ENCODE measurements at regions not wholly inside any gene's neighbourhood (a gene's known extent, or its start where the extent isn't known, plus 50 kb on each side); places are given as distances from the start of the nearest gene placed in this dataset.

- ATAC-seq: no peak
- Histone ChIP-seq H3K4me2 (ENCODE audit: control insufficient read depth, insufficient read depth) (no peak overlapping the region), H2AFZ (ENCODE audit: control insufficient read depth, low read depth, low read length) (no peak overlapping the region), H3K9ac (ENCODE audit: control insufficient read depth, insufficient read depth, low read length) (no peak overlapping the region), H3K79me2 (ENCODE audit: control insufficient read depth, insufficient read depth, low read length) (no peaks in the 10 kb centered on the region), H3K9me3 (replicated peaks; ENCODE audit: control insufficient read depth, insufficient read depth, low read length) (no peaks in the 10 kb centered on the region), H3K27me3 (replicated peaks in 1 of 2; ENCODE audit: control insufficient read depth in 2 of 2, insufficient read depth in 2 of 2, low read length in 1 of 2) (no peaks in the 10 kb centered on the region), H3K4me3 (no peak overlapping the region), H3K36me3 (ENCODE audit: control insufficient read depth in 2 of 2, insufficient read depth in 2 of 2, low read length in 1 of 2) (no peaks in the 10 kb centered on the region), H4K20me1 (ENCODE audit: control insufficient read depth, insufficient read depth) (no peaks in the 10 kb centered on the region), H3K27ac (ENCODE audit: control insufficient read depth, insufficient read depth) (no peak overlapping the region), H3K4me1 (ENCODE audit: control insufficient read depth, insufficient read depth, low read length) (no peaks in the 10 kb centered on the region)
- DNase-seq (ENCODE audit: low read depth, low spot score): no peak
- RAD21 ChIA-PET (ENCODE audit: unreplicated experiment): interaction anchor here (1.2 kb wide), 1 partner anchor 46 kb away, joined by 3 read pairs; no protein-coding TSS in a partner anchor
- TF ChIP-seq EGR1 (IDR thresholded peaks at IDR 0.05; ENCODE audit: borderline replicate concordance in 1 of 2, low read depth in 2 of 2, low read length in 2 of 2) (no peak), STAT1 (conservative IDR thresholded peaks at IDR 0.05) (no peak), PAX5 (IDR thresholded peaks at IDR 0.05; ENCODE audit: borderline replicate concordance, low read depth, low read length) (no peak), CEBPB (IDR thresholded peaks at IDR 0.05; ENCODE audit: borderline replicate concordance in 1 of 2, low read depth in 2 of 2, low read length in 2 of 2) (no peak), KLF5 (IDR thresholded peaks at IDR 0.05; ENCODE audit: partially characterized antibody) (no peak), CHD4 (IDR thresholded peaks at IDR 0.05) (no peak), MTA3 (IDR thresholded peaks at IDR 0.05; ENCODE audit: borderline replicate concordance, low read length) (no peak), ATF7 (IDR thresholded peaks at IDR 0.05; ENCODE audit: low read depth) (no peak), MEF2B (IDR thresholded peaks at IDR 0.05; ENCODE audit: partially characterized antibody, poor library complexity, severe bottlenecking) (no peak), ZNF217 (IDR thresholded peaks at IDR 0.05) (no peak), NBN (IDR thresholded peaks at IDR 0.05) (no peak), SIN3A (IDR thresholded peaks at IDR 0.05; ENCODE audit: low read depth, low read length) (no peak), EED (IDR thresholded peaks at IDR 0.05; ENCODE audit: low read depth) (no peak), ZNF622 (IDR thresholded peaks at IDR 0.05) (no peak)
- CTCF ChIA-PET: no interaction called here
- no TSS peak for BruUV-seq (replicated peaks)
- intact Hi-C loops (cut with micrococcal nuclease; ENCODE audit: unreplicated experiment): no loop called here
- SMC1A ChIA-PET (ENCODE audit: uncharacterized antibody, unreplicated experiment): interaction anchor here (0.9 kb wide), 1 partner anchor 10 kb away, joined by 3 read pairs; no protein-coding TSS in a partner anchor
- no peak for FAIRE-seq
- in situ Hi-C loops (cut with MboI): no loop called here
- POLR2A ChIA-PET: interaction anchor here (1.5 kb wide), 1 partner anchor 9 kb away, joined by 3 read pairs; no protein-coding TSS in a partner anchor
- 40% methylated on average over 2 of the region's 2 CpGs for WGBS (ENCODE audit: insufficient coverage, insufficient replicate concordance, low lambda C conversion rate, missing lambda C conversion rate)
Measured at GRCh38 chr5:158618256-158618655, 481.5 kb downstream of the EBF1 start.
